ENCODE measurements at regions not wholly inside any gene's neighbourhood (a gene's known extent, or its start where the extent isn't known, plus 50 kb on each side); places are given as distances from the start of the nearest gene placed in this dataset.

DNA sequence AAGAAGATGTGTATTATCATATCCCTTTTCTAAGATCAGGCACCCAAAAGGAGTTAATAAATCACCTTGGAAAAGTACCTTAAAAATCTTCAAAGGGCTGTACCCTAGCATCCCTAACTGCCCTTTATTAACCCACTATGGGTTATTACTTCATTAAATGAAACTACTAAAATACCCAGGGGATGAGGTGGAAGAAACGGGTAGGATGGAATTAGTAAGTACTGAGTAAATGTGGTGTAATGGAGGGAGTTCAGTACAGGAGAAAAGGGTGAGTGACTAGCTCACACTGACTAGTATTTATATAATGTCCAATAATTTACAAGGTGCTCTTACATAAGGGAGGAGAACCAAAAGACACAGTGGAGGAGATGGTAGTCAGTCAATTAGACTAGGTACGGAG is 51.0 kb upstream of the RASGEF1B start:
- no peak for DNase-seq

DNA sequence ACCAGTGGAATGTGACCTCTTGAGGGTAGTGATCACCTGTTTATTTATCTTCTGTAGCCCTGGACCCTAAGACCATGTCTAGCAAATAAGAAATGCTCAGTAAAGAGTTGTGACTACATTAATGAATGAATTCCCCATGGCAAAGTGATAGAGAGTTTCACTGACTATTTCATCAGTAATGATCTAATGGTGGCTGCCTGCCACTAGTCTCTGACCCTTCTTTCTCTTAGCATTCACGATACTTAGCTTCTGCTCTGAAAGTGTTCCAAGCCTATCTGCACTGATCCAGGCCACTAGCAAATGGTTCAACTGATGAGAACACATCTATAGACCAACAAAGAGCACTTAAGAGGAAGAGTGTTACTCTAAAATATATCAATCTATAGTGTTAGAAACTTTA is 50.0 kb upstream of the RASGEF1B start:
- no peak for DNase-seq

All from CD4-positive, alpha-beta T cell treated with Interleukin-15 for 1 hour (primary cell).